ENCODE measurements at regions not wholly inside any gene's neighbourhood (a gene's known extent, or its start where the extent isn't known, plus 50 kb on each side); places are given as distances from the start of the nearest gene placed in this dataset.

DNA sequence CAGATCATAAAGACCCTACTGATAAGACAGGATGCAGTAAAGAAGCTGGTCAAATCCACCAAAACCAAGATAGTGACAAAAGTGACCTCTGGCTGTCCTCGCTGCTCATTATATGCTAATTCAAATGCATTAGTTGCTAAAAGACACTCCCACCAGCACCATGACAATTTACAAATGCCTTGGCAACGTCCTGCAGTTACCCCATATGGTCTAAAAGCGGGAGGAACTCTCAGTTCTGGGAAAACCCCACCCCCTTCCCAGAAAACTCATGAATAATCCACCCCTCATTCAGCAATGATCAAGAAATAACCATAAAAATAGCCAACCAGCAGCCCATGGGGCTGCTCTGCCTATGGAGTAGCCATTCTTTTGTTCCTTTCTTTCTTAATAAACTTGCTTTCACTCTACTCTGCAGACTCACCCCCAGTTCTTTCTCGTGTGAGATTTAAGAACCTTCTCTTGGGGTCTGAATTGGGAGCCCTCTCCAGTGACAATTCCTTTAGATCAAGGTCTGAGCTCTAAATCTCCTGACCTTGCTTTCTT lies 217.1 kb upstream of the STS start:
- TF ChIP-seq, protein P1, sequence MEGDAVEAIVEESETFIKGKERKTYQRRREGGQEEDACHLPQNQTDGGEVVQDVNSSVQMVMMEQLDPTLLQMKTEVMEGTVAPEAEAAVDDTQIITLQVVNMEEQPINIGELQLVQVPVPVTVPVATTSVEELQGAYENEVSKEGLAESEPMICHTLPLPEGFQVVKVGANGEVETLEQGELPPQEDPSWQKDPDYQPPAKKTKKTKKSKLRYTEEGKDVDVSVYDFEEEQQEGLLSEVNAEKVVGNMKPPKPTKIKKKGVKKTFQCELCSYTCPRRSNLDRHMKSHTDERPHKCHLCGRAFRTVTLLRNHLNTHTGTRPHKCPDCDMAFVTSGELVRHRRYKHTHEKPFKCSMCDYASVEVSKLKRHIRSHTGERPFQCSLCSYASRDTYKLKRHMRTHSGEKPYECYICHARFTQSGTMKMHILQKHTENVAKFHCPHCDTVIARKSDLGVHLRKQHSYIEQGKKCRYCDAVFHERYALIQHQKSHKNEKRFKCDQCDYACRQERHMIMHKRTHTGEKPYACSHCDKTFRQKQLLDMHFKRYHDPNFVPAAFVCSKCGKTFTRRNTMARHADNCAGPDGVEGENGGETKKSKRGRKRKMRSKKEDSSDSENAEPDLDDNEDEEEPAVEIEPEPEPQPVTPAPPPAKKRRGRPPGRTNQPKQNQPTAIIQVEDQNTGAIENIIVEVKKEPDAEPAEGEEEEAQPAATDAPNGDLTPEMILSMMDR (conservative IDR thresholded peaks at IDR 0.05 in 1 of 2, IDR thresholded peaks at IDR 0.05 in 1 of 2; ENCODE audit: low read depth in 1 of 2, low read length in 2 of 2) = no peak
- no peak for TF ChIP-seq EZH2 (IDR thresholded peaks at IDR 0.05; ENCODE audit: low read length, missing control alignments)

Measured in fibroblast of lung (primary cell).